ENCODE measurements at regions not wholly inside any gene's neighbourhood (a gene's known extent, or its start where the extent isn't known, plus 50 kb on each side); places are given as distances from the start of the nearest gene placed in this dataset.

DNA sequence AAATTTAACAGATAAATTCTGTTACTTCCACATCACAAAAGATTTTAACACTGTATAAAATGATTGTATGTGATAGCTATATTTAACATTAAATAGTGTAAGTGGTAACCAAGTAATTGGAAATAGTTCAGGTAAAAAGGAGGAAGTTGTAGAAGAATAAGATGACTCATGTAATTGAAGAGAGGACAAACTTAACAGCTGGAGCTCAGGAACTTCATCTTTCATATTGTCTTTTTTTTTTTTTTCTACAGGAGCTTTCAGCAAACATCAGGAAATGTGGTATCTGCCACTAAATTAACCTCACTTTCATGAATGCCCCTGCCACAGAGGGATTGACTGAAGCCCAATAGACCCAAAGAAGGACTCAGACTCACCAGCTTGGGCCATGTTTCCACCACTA is 188.4 kb upstream of the VEGFC start:
- no peak for DNase-seq

DNA sequence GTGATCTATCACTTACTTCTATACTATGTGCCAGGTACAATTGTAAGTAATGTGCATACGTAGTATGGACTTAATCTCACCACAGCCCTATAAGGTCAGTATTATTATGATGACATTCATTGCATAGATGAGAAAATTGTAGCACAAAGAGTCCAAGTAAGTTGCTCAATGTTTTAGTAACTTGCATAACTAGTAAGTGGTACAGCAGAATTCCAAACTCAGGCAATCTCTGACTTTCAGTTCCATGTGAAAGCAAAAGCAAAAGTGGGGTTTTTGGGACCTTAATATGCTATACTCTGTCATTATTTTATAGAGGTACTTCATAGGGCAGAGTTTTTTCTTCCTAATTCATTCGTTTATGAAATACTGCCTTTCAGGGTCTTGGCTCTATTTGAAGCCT is 188.8 kb upstream of the VEGFC start:
- DNase-seq, result no peak

- no peak for DNase-seq
Observed at GRCh38 chr4:176988226-176988625, 195.5 kb upstream of the VEGFC start.

GRCh38 chr4:176989186-176989585 is 196.5 kb upstream of the VEGFC start:
- DNase-seq, result no peak

GRCh38 chr4:176999935-177000543 is 207.3 kb upstream of the VEGFC start:
- DNase-seq, result no peak

DNA sequence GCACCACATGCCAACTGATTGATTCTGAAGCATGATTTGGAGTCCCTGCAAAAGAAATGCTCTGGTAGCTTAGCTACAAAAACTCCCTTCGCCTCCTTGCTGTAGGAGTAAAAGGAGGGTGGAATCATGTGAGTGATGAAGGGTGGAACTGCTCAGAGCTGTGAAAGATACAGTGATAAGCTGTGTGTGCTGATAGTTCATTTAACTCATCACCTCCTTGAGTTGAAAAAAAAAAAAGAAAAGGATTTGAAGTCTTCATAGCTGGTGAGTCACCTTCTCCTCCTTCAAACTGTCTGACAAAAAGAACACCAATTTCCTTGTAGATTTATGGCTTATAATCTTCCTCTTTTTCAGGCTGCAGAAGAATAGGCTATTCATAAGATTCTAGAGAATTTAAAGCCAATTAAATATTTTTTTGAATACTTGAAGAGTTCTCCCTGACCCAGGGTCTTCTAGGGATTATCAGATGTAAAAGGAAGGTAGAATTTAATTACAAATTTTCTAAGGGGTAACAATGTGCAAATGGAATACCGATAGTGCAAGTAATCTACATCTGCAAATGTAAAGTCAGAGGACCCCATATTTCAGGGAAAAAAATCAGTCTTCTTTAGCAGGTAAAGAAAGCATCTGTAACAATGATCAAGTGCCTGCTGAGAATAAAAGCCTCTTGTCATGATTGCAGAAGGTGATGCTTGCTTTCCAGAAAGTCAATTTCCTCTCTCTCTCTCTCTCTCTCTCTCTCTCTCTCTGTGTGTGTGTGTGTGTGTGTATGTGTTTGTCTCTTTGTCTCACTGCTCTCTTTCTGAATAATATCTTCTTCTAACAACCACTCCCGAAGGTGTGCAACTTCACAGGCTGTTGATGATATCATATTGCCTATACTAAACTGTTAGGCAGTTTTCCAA is 208.8 kb upstream of the VEGFC start:
- no peak for DNase-seq

DNA sequence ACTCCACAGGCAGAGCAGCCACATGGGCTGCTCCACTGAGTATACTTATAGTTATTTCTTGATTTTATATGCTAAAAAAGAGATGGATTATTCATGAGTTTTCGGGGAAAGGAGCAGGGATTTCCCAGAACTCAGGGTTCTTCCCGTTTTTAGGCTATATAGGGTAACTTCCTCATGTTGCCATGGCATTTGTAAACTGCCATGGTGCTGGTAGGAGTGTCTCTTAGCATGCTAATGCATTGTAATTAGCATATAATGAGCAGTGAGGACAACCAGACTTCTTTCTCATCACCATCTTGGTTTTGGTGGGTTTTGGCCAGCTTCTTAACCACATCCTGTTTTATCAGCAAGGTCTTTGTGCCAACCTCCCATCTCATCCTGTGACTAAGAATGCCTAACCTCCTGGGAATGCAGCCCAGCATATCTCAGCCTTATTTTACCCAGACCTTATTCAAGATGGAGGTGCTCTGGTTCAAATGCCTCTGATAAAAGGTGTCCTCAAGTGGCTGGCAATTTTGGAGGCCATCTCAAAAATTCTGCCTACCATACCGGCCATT is 213.0 kb upstream of the VEGFC start:
- no peak for DNase-seq

GRCh38 chr4:177006331-177006730 is 213.6 kb upstream of the VEGFC start:
- DNase-seq, result no peak

DNA sequence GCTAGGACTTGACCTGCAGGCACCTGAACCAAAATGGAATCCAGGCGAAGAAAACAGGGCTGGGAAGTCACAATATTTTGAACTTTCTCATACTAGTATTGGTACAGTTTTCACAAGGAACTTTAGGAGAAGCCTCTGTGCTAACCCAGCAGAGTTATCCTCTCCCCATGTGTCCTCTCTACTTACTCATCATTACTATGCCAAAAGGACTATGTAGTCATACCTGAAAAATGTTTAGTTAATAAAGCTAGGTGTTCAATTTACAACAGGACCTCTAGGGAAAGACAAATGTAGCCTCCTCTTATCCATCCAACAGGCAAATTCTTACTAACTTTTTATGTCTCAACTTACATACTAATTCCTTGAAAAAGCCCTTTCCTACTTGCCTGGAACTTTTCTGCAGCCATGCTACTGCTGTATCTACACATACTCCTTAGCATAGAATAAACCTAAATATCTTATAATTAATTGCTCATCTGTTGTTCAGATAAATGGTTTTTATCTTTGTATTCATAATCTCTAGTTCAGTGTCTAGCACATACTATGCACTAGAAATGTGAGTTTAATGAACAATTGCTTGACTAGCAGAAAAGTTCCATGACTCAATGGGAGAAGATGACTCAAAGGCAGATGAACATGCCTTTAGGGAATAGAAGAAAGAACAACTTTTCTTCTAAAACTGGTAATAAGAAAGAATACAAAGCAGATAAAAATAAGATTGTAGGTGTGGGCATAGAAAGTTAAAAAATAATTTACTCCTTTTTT is 215.5 kb upstream of the VEGFC start:
- no peak for DNase-seq

DNA sequence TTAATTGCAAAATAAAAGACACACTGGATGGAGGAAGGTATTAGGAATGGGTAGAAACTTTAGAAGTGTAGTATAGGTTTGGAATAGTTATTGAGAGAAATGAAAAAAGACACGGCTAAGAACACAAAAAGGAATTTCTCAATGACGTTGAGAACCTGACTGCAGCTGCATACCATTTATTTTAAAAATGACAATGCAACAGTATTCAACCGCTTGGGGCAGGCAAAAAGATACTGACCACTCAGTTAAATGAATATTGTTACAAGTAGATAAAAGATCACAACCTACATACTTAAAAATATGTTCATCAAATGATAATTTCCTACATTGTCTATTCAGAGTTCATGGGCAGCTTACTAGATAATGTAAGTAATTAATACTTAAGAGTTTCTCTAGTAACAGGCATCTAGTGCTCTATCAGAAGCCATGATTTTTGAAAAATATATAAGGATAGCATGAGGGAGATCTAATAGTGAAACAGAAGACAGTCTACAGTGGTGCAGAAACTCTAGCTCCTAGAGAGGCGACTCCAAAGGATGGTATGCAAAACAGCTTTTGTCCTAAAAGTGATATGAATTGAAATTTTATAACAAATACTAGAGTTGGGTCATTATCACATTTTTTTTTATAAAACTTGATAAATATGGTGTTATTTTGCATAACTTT is 216.2 kb upstream of the VEGFC start:
- DNase-seq, result no peak

DNA sequence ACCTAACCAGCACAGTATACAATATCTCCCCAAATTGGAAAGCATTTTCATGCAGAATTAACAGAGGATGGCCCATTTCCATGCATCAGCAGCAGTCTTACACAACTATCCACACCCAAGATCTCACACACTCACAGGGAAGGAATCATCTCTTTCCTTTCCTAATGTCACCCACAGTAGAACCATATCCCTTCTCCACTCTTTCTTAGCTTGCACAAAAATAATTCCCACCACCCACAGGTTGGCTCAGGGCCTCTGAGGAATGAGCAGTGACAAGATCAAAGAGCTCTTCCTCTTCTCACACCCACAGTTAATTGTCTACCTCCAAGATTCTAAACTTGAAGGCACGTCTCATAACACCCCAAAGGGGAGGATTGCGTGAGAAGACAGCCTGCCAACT is 217.7 kb upstream of the VEGFC start:
- no peak for DNase-seq

GRCh38 chr4:177012918-177013545 is 220.3 kb upstream of the VEGFC start:
- DNase-seq, result no peak

- no peak for DNase-seq
Observed at GRCh38 chr4:177016541-177017141, 223.9 kb upstream of the VEGFC start.

GRCh38 chr4:177023951-177024350 is 231.2 kb upstream of the VEGFC start:
- no peak for DNase-seq

GRCh38 chr4:177032341-177032740 is 239.6 kb upstream of the VEGFC start:
- no peak for DNase-seq

- DNase-seq, result no peak
Observed at GRCh38 chr4:177033135-177033534, 240.4 kb upstream of the VEGFC start.

DNA sequence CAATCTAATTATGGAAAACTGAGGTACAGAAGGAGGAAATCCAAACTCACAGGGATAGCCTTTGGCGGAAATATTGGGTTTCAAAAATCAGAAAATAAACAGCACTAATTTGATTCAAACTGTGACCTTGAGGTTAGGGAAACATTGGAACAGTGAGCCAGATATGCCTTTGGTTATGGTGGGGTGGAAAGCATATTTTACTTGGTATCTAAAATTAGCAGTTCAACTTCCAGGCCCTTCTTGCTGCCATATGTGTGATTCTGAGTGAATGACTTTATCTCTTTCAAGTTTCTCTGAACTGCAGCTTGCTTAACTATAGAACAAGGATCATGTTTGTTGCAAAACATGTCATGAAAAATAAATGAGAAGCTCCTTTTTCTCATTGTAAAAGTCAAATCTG is 240.9 kb upstream of the VEGFC start:
- DNase-seq, result no peak

DNA sequence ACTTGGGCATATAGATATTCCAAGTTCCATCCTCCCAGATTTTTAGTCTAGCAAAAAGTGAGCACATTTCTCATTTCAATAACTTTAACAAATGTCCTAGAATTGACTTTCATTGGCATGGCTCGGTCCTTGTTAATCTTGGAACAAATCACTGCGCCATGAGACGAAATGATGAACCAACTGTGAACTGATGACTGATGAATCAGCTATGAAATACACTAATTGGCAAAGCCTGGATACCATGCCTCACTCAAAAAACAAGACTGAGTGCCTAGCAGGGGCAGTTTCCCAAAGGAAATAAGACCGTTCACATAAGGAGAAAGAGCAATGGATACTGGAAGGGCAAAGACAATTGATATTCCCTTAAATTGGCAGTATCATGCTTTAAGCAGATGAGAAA is 248.6 kb upstream of the VEGFC start:
- DNase-seq, result no peak

DNA sequence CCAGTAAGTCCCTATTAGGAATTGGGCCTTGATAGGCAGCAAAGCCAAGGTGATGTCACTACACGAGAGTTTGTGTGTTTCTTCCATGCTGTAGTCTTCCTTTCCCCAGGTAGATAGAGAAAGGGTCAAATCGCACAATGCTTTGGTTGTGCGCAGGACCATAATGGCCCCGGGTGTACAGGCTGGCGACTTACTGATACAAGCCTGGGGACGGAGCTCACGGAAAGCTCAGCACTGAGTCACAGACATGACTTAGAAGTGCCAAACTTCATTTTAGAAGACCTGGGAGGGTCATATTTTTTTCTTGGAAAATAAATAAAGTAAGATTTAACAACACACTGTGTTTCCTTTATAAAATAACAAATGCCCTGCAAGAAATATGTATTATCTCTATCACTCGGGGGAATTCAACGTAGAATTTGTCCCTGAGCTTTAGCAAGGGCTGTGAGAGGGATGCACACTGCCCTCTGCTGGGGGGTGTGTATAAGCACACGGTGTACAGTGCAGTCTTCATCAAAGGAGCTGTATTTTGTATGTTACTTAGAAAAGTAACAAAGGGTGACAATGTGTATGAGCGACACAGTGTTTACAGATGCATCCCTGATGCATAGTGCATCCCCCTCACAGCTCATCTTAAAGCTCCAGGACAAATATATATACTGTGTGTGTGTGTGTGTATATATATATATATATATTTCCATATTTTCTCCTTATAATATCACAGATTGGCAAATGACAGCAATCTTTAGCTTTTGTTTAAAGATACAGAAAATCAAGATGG is 254.5 kb upstream of the VEGFC start:
- no peak for DNase-seq

DNA sequence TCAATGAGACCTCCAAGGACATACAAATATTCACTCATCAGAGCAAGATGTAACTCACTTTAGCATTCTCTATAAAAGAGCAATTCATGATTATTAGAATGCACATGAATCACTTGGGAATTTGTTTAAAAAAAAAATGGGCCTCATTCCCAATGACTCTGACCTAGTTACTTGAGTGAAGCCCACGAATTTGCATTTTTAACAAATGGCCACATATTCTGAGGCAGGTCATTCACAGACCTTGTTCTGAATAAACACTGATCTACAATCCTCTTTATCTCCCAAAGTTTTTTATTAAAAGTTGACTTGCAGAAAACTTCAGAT is 255.1 kb upstream of the VEGFC start:
- DNase-seq, result no peak

- DNase-seq, result no peak
Observed at GRCh38 chr4:177051473-177052060, 258.1 kb upstream of the NEIL3 start.

All from activated gamma-delta T cell (primary cell).